Glomerular visceral epithelial cell (primary cell): ENCODE measurements at regions not wholly inside any gene's neighbourhood (a gene's known extent, or its start where the extent isn't known, plus 50 kb on each side); places are given as distances from the start of the nearest gene placed in this dataset.
A peak's percentile ranks its signal among the peaks of the same experiment; 100 is the strongest.
"Not testable (repeated sequence)": the region's sequence is repeated elsewhere in the genome, so short reads cannot be mapped to it uniquely, and the experiment has no call there.

Experiments
- DNase-seq: peaks from one replicate; pipeline ENCODE4 v3.0.0-alpha.2; 2016; ENCODE audit errors: extremely low spot score

DNA sequence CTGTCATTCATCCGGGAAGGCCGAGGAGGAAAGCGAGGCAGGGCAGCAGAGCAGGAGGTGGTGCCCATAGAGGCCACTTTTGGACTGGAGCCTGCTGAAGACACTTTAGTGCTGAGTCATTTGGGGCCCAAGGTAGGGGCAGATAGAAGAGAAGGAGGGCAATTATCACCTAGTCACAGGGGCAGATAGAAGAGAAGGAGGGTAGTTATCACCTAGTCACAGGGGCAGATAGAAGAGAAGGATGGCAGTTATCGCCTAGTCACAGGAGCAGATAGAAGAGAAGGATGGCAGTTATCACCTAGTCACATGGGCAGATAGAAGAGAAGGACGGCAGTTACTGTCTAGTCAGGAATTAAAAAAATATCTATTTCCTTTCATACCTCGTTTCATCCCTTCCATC lies 1372.6 kb downstream of the FOXD4L5 start:
- DNase-seq, result not testable (repeated sequence)

DNA sequence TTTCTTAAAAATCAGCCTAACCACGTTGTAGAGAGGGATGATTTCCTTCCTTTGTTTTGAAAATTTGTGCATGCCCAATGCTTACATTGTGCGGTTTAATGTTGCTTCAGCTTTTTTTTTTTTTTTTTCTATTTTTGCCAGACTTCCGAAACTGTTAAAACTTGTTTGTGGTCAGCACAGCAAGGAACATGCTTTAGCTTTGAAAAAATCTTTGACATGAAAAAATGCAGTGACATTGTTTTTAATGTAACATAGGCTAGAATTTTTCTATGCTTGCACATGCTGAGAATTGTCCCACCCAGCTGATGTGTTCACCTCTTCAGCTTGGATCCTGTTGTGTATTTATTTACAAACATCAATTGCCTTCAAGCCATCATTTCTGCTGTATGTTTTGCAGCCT lies 1375.9 kb downstream of the FOXD4L5 start:
- not testable (repeated sequence) for DNase-seq

DNA sequence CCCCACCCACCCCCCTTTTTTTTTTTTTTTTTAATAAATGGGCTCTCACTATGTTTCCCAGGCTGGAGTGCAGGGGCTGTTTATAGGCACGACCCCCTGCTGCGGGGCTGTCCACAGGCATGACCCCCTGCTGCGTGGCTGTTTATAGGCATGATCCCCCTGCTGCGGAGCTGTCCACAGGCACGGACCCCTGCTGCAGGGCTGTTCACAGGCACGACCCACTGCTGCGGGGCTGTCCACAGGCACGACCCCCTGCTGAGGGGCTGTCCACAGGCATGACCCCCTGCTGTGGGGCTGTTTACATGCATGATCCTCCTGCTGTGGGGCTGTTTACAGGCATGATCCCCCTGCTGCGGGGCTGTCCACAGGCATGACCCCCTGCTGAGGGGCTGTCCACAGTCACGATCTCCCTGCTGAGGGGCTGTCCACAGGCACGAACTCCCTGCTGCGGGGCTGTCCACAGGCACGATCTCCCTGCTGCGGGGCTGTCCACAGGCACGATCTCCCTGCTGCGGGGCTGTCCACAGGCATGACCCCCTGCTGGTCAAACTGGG lies 1385.3 kb downstream of the FOXD4L5 start:
- not testable (repeated sequence) for DNase-seq

DNA sequence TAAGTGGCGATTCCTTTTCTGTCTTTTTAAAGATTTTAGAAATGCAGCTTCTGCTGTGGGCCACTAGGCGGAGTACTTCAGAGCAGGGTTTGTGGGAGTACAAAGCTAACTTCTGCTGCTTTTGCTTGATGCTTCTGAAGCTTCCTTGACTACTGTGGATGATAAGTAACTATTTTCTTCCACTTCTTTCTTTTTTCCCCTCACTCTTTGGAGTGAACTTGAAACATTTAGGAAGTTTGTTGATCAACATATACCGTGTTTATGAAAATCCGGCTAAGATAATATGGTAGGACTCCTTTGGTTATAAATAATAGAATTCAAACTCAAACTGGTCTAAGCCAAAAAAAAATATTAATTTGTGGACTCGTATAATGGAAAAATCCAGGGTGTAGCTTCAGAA lies 1403.6 kb downstream of the FOXD4L5 start:
- DNase-seq, result not testable (repeated sequence)

DNA sequence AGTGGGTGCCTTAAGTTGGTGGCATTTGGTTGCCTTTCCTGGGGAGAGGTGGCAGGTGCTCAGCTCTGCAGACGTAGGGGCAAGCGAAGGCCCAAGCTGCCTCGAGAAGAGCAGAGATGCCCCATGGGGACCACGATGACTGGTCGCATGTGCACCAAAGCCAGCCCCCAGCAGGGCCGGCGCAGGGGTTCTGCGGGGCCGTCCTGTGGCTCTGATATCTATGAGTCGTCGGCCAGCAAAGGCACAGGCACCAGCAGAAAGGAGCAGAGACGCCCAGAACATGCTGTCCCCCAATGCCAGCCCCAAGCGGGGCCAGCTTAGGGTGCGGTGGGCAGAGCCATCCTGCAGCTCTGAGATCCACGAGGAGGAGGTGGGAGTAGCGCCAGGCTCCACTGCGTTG lies 1408.6 kb downstream of the FOXD4L5 start:
- not testable (repeated sequence) for DNase-seq

DNA sequence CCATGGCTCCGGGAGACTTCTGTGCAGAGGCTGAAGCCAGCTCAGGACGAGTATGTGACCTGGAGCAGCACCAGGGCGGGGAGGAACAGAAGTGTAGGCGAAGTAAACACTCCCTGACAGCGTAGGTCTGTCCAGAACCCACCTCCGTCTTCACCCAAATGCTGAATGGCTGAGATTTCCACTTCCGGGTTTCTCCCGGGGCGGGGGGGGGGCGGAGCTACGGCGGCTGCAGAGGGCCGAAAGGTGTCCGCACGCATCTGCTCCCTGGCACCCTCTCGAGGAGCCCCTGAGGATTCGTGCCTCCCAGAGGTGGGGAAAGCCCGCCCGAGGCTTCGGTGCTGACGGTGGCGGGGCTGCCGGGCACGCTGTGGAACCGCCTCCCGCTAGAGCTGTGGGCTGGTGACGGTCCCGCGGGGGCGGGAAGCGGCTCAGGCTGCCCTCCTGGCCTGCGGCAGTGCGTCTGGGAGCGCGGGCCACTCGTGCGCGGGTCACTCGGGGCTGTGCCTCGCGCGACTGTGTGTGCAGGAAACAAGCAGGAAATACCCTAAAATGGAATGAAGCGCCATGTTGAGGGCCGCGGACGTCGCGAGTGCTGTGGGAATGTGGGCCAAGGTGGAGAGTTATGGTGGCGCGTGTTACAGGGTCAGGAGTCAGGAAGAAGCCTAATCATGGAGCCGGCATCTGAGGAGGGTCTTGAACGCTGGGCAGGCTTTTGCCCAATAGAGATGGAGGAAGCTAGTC lies 1425.4 kb downstream of the FOXD4L5 start:
- peak; percentile 77 for DNase-seq

DNA sequence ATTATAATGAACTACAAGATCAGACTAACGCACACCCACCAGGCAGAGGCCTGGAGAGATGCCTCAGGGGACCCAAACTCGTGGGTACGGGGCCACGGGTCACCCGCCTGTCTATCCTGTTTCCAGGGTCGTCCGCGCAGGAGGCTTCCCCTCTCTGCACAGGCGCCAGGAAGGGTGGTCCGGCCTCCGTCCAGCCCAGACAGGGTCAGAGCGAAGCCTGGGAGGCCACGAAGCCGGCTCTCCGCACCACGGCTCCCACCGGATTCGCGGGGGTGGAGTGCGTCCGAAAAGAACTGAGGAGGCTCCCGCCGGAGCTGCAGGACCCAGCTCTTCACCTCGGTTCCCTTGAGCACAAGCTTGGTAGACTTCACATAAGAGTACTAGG lies 1425.9 kb downstream of the FOXD4L5 start:
- DNase-seq, result not testable (repeated sequence)

DNA sequence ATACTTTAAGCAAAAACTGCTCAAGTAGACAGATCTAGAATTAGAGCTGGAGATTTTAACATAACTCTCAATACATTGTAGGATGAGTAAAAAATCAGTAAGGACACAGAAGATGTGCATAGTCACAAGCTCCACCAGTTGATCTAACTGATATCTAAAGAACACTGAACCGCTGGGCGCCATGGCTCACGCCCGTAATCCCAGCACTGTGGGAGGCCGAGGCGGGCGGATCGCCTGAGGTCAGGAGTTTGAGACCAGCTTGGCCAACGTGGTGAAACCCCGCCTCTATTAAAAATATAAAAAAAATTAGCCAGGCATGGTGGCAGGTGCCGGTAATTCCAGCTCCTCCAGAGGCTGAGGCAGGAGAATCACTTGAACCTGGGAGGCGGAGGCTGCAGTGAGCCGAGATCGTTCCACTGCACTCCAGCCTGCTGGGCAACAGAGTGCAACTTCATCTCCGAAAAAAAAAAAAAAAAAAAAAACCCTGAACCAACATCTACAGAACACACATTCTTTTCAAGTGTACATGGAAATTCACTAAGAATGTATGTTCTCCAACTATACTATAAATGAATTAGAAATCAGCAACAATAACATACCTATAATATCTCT lies 1431.8 kb downstream of the FOXD4L5 start:
- not testable (repeated sequence) for DNase-seq

DNA sequence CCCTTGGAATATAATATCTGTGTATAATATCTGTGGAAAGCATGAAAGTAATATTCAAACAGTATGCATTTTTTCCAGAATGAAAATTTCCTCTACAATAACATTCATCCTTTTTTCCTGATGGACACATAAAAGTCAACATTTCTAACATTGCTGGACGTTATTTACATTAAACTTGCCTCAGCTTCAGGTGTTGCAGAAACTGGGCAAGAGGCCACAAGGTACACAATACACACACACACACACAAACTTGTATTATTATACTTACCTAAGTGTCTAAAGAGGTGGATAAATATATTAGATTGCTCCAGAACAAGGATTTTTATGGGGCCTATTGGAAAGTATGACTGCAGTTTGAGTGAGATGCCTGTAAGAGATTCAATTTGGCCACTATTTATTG lies 1460.2 kb downstream of the FOXD4L5 start:
- not testable (repeated sequence) for DNase-seq

DNA sequence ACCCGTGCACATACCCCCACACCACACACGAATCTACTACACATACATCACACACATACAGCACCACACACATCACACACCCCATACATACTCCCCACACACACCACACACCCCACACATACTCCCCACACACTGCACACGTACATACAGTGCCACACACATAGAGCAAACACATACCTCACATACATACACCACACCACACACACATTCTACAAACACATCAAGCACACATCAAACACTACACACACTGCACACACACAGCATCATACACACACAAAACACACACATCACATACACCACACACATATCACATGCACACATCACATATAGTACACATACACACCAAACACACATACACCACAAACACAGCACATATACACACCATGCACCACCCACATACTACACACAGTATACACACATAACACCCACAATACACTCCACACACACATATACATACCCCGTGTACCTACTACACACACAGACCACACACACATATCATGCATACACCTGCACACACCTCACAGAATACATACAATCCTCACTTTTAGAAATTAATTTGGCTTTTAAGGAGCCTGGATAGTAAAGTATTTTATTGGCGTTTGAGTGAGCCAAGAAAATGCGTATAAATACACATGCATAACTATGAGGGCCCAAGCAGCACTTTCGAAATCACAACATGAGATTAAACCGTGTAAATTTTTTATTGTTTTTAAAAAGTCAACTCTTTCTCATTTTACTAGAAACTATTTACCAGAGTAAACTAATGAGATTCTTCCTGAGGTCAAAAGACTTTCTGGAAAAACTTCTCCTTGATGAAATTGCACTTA lies 1461.4 kb downstream of the FOXD4L5 start:
- peak; percentile 12 for DNase-seq

DNA sequence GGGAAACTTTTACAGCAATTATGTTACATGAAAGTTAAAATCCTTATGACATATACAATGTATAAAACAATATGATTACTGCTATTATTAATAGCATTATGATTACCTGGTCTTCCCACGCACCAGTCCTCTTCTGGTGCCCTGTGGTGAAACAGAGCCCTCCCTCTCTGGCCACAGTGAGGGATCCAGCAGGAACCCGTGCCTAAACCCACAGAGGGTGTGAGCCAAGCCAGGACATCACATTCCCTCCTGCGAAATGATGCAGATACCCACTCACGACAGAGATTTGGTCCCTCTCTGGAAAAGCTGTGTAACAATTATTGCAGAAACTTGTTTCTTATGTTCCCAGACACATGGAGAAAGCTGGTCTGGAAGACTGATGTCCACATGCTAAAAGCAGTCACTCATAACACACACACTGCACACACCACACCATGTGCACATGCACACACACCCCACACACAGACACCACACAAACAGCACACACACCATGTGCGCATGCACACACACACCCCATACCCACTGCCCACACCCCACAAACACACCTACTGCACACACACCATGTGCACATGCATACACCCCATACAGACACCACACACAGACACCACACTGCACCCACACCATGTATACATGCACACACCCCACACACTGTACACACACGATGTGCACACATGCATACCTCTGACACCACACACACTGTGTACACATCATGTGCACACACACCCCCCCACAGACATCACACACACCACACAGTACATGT lies 1462.2 kb downstream of the FOXD4L5 start:
- not testable (repeated sequence) for DNase-seq

DNA sequence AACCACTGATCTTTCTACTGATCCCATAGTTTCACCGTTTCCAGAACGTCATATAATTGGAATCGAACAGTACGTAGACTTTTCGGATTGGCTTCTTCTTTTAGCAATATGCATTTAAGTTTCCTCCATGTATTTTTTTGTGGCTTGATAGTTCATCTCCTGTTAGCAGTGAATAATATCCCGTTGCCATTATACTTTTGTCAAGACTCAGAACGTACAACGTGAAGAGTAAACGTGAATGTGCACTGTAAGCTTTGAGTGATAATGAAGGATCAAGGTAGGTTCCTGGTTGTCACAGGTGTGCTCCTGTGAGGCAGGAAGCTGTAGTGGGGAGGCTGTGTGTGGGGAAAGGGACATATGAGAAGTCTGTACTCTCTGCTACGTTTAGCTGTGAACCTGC lies 1463.7 kb downstream of the FOXD4L5 start:
- not testable (repeated sequence) for DNase-seq

DNA sequence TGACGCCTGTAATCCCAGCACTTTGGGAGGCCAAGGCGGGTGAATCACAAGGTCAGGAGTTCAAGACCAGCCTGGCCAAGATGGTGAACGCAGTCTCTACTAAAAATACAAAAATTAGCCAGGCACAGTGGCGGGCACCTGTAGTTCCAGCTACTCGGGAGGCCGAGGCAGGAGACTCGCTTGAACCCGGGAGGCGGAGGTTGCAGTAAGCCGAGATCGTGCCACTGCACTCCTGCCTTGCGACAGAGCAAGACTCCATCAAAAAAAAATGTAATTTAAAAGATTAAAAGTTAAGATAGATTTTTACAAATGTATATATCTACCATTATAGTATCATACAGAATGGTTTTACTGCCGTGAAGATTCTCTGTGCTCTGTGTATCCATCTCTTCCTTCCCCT lies 1464.1 kb downstream of the FOXD4L5 start:
- not testable (repeated sequence) for DNase-seq

DNA sequence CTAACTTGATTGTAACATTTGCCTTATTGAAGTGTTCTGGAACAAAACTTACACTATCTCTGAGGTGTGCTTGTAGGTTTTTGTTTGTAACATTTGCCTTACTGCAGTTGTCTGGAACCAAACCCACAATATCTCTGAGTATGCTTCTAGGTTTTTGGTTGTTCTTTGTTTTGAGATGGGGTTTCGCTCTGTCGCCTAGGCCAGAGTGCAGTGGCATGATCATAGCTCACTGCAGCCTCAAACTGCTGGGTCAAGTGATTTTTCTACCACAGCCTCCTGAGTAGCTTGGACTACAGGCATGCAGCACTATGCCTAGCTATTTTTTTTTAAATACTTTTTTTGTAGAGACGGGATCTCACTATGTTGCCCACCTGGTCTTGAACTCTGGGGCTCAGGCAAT lies 1464.6 kb downstream of the FOXD4L5 start:
- not testable (repeated sequence) for DNase-seq

DNA sequence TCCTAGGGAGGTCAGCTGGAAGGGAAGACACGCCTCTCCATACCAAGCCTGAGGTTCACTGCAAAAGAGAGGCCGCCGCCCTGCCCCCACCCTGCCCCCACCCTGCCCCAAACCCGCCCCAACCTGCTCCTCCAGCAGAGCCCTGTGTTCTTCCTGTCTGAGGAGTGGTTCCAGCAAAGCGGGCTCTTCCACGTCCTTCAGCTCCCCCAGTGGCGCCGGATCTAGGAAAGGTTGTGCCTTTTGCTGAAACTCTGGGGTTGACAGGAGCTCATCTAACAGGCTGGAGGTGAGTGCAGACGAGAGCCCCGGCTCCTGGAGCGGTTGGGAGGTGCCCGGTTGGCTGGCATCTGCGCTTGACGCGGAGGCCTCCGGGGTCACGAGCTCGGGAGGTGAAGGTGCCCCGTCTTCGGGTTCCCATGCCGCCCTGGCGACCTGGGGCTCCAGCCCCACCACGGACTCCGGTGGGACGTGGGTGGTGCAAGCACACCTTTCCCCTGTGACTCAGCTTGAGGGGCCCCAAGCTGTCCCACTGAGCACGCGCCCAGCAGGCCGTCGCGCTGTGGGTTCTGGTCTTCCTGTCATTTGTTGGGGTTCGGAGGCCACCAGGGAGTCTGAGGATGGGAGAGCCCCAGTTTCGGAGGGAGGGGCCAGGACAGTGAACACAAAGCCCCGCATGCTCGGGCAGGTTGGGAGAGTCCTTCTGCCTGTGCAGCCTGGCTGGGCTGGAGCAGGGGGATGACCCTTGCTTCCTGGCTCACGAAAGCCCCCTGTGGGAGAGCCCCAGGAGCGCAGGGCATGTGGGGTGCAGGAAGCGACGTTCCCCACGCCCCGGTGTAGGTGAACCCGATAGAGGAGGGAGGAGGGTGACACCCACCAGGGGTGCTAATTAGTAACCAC lies 1467.1 kb downstream of the FOXD4L5 start:
- peak; percentile 49 for DNase-seq

DNA sequence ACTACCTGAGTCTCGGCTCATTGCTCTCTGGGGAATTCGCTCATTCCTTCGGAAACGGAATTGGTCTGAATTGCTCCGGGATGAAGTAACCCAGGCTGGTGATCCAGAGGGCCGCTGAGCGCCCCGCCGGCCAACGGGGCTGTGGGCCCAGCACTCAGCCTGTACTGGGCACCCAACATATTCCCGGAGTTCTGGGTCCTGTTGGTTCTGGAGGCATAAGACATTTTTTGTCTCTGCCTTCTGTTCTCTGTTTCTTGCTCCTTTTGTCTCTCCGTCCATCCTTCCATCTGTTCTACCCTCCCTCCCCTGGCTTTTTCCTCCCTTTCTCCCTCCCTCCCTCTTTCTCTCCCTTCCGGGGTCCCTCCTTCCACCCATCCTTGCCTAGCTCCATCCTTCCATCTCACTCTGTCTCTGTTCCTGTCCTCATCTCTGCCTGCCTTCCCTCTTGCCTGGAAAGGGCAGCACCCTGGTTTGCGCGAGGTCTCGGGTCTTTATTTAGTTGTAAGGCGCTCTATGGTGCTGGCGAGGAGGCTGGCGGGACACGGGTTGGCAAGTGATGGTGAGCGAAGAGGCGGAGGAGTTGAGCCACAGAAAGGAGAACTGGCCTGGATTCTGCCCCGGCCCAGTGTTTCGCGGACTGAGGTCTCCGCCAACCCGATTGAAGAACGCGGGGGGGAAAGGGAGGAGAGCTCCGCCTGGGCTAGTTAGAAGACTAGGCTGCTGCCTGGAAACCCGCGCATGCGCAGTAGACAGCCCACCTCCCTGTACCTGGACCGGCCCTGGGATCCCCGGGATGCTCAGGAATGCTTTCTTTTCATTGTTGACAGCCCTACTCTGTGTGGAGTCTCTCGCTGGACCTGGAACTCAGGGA lies 1468.0 kb downstream of the FOXD4L5 start:
- DNase-seq, result peak; percentile 91

DNA sequence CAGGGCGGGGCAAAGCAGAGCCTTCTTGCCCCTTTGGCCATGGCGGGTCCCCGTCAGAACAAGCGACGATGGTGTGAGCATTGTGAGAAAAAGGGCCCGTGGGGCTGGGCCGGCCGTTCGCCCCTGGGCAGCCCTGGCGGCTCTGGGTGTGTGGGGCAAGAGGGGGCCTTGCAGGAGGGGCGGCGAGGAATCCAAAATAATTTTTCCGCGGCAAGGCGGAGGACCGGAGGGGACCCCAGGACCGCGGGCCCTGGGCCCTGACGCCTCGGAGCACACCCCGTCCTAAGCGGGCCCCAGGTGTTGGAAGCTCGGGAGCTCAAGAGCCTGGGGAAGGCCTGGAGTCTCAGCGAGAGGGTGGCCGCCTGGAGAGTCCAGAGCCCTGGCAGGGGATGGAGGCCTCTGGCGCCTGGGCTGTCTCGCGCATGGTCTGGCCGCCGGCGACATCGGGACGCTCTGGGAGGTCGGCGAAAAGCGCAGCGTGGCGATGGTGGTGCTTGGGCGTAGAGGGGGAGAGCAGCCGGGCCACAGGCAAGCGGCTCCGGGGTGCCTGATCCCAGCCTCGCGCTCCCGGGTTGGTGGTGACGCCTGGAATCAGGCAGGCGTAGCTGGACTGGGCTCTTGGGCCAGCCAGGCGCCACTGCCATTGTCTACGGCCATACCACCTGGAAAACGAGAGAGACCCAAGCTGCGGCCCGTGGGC lies 1469.9 kb downstream of the FOXD4L5 start:
- DNase-seq, result not testable (repeated sequence)

DNA sequence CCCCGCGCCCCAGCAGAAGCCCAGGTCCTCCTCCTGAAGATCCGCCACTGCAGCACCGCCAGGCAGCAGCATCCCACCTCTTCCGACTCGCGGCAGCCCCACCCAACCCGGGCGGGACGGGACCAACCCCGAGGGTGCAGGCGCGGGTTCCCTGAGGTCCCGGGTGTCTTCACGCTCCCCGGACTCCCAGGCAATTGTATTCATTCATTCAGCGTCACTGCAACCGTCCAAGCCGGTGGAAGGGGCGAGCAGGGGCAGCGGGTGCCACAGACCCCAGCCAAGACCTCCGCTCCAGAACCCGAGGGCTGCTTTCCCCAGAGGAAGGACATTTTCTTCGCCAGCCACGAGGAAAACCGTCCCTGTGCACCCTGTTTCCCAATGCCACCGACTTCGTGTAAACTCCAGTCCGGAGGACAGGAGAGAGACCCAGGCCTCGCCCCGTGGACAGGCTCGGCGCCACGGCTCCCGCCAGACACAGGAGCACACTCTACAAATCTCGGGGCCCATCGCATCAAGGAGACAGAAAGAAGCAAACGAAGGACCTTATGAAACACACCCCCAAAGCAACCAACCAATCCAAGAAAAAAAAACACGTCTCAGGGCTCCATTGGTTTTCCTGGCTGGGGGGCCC lies 1471.5 kb downstream of the FOXD4L5 start:
- not testable (repeated sequence) for DNase-seq
